H1 (cell line): ENCODE measurements at regions not wholly inside any gene's neighbourhood (a gene's known extent, or its start where the extent isn't known, plus 50 kb on each side); places are given as distances from the start of the nearest gene placed in this dataset.

ENCODE experiments used
- CHD7 ChIP-seq: fragments of 300-600 bp; sonication (generic); IDR thresholded peaks from 2 replicates; pipeline ENCODE4 v1.7.1; 2012; ENCODE audit warnings: low read length, moderate library complexity, mild to moderate bottlenecking, inconsistent platforms; ENCODE audit not compliant: insufficient replicate concordance
- EGR1 ChIP-seq: IDR thresholded peaks from 2 replicates; pipeline ENCODE4 v1.6.1; 2011; ENCODE audit warnings: low read depth, low read length, borderline replicate concordance
- HDAC2 ChIP-seq, 2 experiments: fragments of 300-600 bp in 1 of 2; sonication (generic) in 1 of 2; IDR thresholded peaks; 2 replicates each; pipeline ENCODE4 v1.6.1; 2011 to 2012; ENCODE audit warnings: low read depth in 2 of 2, low read length in 2 of 2, mild to moderate bottlenecking in 2 of 2, moderate library complexity in 2 of 2, borderline replicate concordance in 1 of 2, inconsistent platforms in 1 of 2
- PHF8 ChIP-seq: fragments of 200-600 bp; sonication (generic); conservative IDR thresholded peaks from 2 replicates; pipeline ENCODE4 v1.7.1; 2012; ENCODE audit warnings: low read depth, mild to moderate bottlenecking, inconsistent platforms, low read length, moderate library complexity
- POU5F1 ChIP-seq: IDR thresholded peaks from 2 replicates; pipeline ENCODE4 v1.6.1; 2011; ENCODE audit warnings: low read depth, mild to moderate bottlenecking, low read length, moderate library complexity
- RNF2 ChIP-seq: fragments of 200-900, 300-1000 bp; sonication (generic); IDR thresholded peaks from 2 replicates; pipeline ENCODE4 v1.7.1; 2016; ENCODE audit warnings: borderline replicate concordance, low read depth, mild to moderate bottlenecking, antibody characterized with exemption, low read length; ENCODE audit not compliant: poor library complexity, severe bottlenecking; ENCODE audit errors: missing control alignments
- SIN3A ChIP-seq, 2 experiments: IDR thresholded peaks in 1 of 2; conservative IDR thresholded peaks in 1 of 2; 2 replicates each; pipeline ENCODE4 v1.6.1; 2011 to 2012; ENCODE audit warnings: low read length in 2 of 2, improper control_type of control experiment in 1 of 2, low read depth in 1 of 2, mild to moderate bottlenecking in 1 of 2
- SP2 ChIP-seq: IDR thresholded peaks from 2 replicates; pipeline ENCODE4 v1.6.1; 2012; ENCODE audit warnings: mild to moderate bottlenecking, low read length, inconsistent platforms
- TEAD4 ChIP-seq: IDR thresholded peaks from 2 replicates; pipeline ENCODE4 v1.6.1; 2012; ENCODE audit warnings: low read depth, low read length, inconsistent platforms, mixed read lengths
- YY1 ChIP-seq: IDR thresholded peaks from 2 replicates; pipeline ENCODE4 v1.6.1; 2011; ENCODE audit warnings: low read depth, mild to moderate bottlenecking, low read length

DNA sequence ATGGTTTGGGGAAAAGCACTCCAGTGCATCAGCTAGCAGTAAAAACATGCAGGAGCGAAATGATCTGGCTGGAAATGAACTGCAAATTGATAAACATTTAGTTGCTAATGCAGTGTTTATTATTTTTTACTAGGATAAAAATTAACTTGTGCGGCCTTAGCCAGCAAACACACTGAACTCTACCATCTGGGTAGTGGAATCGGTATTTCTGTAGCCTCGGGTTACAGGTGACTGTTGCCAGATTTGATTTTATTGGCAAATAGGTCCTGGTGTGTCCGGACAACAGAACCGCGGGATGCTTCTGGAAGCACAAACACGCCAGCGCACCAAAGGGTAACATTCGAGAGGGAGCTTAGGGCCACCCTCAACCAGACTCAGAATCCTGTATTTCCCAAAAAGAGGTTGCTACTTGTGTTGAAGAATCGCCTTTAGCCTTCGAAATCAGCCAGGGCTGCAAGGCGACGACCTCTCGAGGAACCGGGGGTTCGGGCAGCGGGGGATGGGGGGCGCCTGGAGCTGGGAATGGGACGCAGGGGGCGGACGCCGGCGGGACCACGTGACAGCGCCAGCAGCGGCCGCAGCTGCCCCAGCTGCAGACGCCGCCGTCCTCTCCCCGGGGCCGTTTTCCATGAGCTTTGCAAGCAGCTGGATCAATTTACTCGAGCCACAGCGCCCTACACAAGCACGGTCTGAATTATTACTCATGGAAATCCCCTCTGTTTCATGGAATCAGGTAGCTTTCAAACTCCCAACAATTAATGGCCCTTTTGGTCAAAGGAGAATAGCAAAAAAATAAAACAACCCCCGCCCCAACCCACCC lies 158.8 kb downstream of the TOMM20 start (continued):
- TF ChIP-seq CHD7 (no peak), YY1 (no peak), HDAC2 (IDR thresholded peaks at IDR 0.05; ENCODE audit: borderline replicate concordance in 1 of 2, low read depth in 2 of 2, low read length in 2 of 2) (no peak), PHF8 (no peak), POU5F1 (no peak), EGR1 (no peak), SIN3A (conservative IDR thresholded peaks at IDR 0.05 in 1 of 2, IDR thresholded peaks at IDR 0.05 in 1 of 2; ENCODE audit: low read depth in 1 of 2, low read length in 2 of 2) (no peak), SP2 (no peak), RNF2 (no peak), TEAD4 (no peak)
